Epithelial cell of proximal tubule (primary cell): ENCODE measurements at regions not wholly inside any gene's neighbourhood (a gene's known extent, or its start where the extent isn't known, plus 50 kb on each side); places are given as distances from the start of the nearest gene placed in this dataset.

ENCODE experiments used
- DNase-seq: peaks from one replicate; pipeline ENCODE4 v3.0.0-alpha.2; 2011; ENCODE audit warnings: low read depth
- H3K4me3 ChIP-seq: 2 replicates; pipeline ENCODE4 v1.5.1; 2011; ENCODE audit warnings: low read depth, mild to moderate bottlenecking, low read length
- CTCF ChIP-seq: conservative IDR thresholded peaks from 2 replicates; pipeline ENCODE4 v1.5.1; 2012; ENCODE audit warnings: low read depth, mild to moderate bottlenecking, low read length

- no peak overlapping the region for H3K4me3 ChIP-seq
- no peak for TF ChIP-seq CTCF
- DNase-seq, result no peak
These were observed 837.1 kb upstream of the C9orf72 start for GRCh38 chr9:28410411-28410810.

- H3K4me3 ChIP-seq, result no peak overlapping the region
- DNase-seq, result no peak
- no peak for TF ChIP-seq CTCF
These were observed 840.2 kb upstream of the C9orf72 start for GRCh38 chr9:28413471-28413870.

- TF ChIP-seq CTCF, result no peak
- no peak overlapping the region for H3K4me3 ChIP-seq
- no peak for DNase-seq
These were observed 850.0 kb upstream of the C9orf72 start for GRCh38 chr9:28423255-28423654.

GRCh38 chr9:28435456-28435855 lies 862.2 kb upstream of the C9orf72 start:
- no peak for TF ChIP-seq CTCF
- no peak overlapping the region for H3K4me3 ChIP-seq
- DNase-seq, result no peak

GRCh38 chr9:28439688-28440087 lies 866.4 kb upstream of the C9orf72 start:
- TF ChIP-seq CTCF, result no peak
- DNase-seq, result no peak
- no peak overlapping the region for H3K4me3 ChIP-seq

GRCh38 chr9:28443461-28443860 lies 870.2 kb upstream of the C9orf72 start:
- H3K4me3 ChIP-seq, result no peak overlapping the region
- no peak for TF ChIP-seq CTCF
- DNase-seq, result no peak

GRCh38 chr9:28444637-28445036 lies 871.4 kb upstream of the C9orf72 start:
- TF ChIP-seq CTCF, result no peak
- H3K4me3 ChIP-seq, result no peak overlapping the region
- no peak for DNase-seq
